ENCODE measurements at regions not wholly inside any gene's neighbourhood (a gene's known extent, or its start where the extent isn't known, plus 50 kb on each side); places are given as distances from the start of the nearest gene placed in this dataset.
"Not testable (repeated sequence)": the region's sequence is repeated elsewhere in the genome, so short reads cannot be mapped to it uniquely, and the experiment has no call there.

DNA sequence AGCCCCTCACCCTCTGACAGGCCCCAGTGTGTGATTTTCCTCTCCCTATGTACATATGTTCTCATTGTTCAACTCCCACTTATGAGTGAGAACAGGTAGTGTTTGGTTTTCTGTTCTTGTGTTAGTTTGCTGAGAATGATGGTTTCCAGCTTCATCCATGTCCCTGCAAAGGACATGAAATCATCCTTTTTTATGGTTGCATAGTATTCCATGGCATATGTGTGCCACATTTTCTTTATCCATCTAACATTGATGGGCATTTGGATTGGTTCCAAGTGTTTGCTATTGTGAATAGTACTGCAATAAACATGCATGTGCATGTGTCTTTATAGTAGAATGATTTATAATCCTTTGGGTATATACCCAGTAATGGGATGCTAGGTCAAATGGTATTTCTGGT is 223.7 kb upstream of the VLDLR start:
- DNase-seq = not testable (repeated sequence)

DNA sequence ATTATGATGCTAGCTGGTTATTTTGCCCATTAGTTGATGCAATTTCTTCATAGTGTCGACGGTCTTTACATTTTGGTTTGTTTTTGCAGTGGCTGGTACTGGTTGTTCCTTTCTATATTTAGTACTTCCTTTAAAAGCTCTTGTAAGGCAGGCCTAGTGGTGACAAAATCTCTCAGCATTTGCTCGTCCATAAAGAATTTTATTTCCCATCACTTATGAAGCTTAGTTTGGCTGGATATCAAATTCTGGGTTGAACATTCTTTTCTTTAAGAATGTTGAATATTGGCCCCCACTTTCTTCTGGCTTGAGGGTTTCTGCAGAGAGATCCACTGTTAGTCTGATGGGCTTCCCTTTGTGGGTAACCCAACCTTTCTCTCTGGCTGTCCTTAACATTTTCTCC is 219.8 kb upstream of the VLDLR start:
- DNase-seq = not testable (repeated sequence)

DNA sequence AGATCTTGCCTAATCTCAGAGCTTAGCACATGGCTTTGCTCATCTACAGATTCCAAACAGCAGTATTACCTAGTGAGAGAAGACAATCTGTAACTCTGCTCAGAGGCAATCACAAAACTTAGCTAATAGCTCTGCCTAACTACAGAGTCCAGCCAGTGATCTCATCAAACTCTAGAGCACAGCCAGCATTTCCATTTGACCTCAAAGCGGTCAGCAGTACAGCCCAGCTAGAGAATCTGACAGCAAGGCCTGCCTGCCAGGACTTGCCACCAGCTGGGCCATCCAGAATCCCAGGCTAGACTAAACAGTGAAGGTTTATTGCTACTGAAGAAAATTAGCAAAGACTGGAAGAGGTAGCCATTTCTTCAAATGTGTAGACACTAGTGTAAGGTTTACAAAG is 217.9 kb upstream of the VLDLR start:
- no peak for DNase-seq

GRCh38 chr9:2406252-2406651 is 215.3 kb upstream of the VLDLR start:
- no peak for DNase-seq

- no peak for DNase-seq
Observed at GRCh38 chr9:2407450-2407849, 214.1 kb upstream of the VLDLR start.

GRCh38 chr9:2411459-2412215 is 209.9 kb upstream of the VLDLR start:
- DNase-seq = no peak

DNA sequence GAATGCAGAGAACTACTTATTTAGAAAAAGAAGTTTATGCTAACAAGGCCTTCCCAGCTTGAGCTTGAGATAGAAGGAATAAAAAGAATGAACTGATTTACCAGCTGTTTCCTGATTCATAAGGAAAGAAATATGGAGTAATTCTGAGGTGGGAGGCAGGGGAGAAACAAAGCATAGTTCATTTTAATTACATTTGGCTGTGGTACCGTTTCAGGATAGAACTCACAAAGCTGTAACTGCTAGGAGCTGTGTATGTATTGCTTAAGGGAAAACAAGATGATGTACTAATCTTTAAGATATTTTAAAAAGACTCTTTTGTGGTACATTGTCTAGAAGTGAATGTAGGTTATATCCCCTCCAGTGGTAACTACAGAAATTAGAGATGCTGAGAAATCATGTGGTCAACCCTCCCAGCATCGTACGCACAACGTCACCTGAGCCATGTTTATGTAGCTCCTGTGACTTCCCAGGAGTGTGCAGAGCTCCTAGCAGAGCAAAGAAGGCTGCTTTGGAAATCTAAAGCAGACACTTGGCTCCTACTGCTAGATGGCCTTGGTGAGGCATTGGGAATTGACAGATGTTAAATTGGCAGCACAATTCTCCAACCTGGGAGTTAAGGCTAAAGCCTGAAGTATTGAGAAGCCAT is 208.3 kb upstream of the VLDLR start:
- DNase-seq = no peak

DNA sequence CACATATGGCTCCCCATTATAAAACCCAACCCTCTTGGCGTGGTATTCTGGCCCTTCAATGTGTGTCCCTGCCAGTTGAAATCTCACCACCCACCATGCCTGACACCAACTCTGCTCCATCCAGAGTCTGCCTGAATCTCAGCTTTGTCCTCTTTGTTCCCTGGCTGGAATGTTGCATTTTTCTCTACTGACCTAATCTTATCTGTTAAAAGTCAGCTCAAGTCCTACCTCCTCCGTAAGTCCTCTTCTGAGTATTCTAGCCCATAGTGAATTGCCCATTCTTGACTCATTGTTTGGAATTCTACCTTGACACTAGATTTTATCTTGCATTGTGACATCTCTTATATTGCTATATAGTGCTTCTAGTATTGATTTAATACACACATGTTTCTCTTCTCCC is 207.1 kb upstream of the VLDLR start:
- no peak for DNase-seq

- no peak for DNase-seq
Observed at GRCh38 chr9:2415326-2415725, 206.3 kb upstream of the VLDLR start.

DNA sequence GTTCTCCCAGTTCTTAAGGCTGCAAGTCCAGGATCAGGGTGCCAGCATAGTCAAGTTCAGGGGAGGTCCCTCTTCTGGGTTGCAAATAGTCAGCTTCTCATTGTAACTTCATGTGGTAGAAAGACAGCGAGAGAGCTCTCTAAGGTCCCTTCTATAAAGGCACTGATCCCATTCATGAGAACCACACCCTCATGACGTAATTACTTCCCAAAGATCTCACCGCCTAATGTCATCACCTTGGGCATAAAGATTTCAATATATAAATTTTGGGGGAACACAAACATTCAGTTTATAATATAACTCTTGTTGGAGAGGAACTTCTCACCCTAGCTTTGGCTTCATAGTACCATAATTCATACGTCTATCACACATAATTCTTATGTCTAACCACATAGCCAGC is 203.9 kb upstream of the VLDLR start:
- DNase-seq = no peak

DNA sequence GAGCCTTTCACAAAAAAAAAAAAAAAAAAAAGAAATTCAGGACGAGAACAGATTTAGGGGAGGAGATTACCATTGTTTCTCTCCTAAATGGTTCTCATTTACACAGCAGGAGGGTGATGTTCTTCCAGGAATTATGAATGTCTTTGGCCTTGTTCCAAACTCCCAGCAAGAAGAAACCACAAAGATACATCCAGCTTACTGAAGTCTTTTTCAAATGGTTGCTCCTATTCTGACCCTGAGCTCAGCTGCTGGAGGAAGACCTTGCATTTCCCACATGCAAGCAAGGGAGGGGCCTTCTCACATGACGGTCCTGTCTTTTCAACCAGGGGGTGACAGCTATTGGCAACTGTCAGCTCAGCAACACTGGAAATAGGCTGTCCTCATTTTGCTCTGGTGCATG is 203.0 kb upstream of the VLDLR start:
- no peak for DNase-seq

- no peak for DNase-seq
Observed at GRCh38 chr9:2419347-2419746, 202.2 kb upstream of the VLDLR start.

GRCh38 chr9:2420543-2420942 is 201.0 kb upstream of the VLDLR start:
- DNase-seq = no peak

- DNase-seq = no peak
Observed at GRCh38 chr9:2424619-2425033, 197.0 kb upstream of the VLDLR start.

- DNase-seq = no peak
Observed at GRCh38 chr9:2425676-2426075, 195.9 kb upstream of the VLDLR start.

DNA sequence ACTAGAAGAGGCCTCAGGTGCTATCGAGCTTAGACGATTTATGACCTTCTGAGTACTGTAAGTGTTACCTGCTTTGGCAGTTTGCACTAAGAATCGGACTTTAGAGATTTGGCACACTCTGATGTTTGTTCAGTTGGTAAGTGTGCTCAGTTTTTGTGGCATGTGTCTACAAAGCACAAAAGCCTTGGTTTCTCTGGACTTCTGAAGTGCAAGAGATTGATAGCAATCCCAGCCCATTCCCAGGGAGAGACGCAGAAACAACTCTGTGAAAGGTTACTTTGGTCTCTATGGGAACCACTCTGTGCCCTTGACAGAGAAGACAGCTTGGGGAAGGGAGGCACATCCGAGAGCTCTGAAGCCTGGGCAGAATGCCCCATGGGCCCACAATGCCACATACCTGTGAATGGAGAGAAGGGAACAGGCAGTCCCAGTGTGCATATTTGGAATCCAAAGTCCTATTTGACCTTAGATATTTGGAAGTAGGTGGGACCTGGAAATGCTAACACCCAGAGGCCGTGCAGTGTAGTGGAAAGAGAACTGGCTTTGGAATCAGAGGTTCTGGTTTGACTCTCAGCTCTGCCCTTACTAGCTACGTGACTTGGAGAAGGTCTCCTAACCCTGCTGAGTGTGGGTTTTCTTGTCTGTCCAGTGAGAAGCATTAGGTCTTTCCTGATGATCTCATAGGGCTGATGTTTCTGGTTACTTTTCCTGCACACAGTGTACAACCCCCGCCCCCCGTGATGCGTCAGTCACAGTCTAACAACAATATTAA is 194.3 kb upstream of the VLDLR start:
- no peak for DNase-seq

DNA sequence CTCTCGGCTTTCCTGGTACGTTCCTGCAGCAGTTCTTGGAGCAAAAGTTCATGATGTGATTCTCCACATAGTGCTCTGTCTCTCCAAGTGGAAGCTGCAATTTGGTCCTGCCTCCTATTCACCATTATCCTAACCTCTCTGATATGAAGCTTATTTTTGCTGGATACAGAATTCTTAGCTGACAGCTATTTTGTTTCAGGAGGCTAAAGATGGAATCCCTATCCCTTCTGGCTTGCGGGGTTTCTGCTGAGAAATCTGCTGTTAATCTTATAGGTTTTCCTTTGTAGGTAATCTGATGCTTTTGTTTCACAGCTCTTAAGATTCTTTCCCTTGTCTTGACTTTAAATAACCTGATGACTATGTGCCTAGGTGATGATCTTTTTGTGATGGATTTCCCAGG is 181.6 kb upstream of the VLDLR start:
- no peak for DNase-seq

GRCh38 chr9:2443933-2444332 is 177.7 kb upstream of the VLDLR start:
- DNase-seq = not testable (repeated sequence)

GRCh38 chr9:2448193-2448738 is 173.3 kb upstream of the VLDLR start:
- DNase-seq = no peak

DNA sequence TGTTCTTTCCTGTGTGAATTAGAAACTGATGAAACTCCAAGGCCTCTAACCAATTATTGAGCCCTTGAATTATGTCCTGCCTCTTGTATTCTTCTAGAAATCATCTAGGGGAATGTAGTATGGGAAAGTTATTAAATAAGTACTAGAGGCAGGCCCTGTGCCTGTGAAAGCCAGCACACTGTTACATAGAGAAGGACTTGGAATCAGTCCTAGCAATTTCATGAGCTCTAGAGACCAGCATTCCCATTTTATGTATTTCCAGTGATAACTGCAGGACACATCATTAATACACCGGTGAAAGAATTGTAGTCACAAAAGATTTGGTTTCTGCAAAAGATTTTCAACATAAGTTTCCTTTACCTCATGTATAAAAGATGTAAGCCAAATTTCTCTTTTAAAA is 168.5 kb upstream of the VLDLR start:
- DNase-seq = no peak

DNA sequence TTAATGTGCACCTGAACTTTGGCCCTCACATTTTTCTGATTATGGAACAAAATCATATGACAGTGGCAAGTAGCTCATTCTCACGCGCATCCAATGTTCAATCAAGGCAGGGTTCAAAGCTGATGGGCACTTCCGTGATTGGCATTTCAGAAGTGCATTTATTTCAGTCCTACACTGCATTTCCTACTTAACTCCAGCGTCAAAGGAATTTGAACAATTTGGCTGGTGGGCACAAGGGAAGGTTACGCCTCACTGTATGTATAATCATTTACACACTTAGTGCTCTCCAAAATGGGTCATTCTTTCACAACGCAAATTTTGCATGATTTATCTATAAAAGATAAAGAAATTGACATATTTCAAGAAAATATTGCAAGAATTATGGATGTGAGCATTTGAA is 167.9 kb upstream of the VLDLR start:
- no peak for DNase-seq

DNA sequence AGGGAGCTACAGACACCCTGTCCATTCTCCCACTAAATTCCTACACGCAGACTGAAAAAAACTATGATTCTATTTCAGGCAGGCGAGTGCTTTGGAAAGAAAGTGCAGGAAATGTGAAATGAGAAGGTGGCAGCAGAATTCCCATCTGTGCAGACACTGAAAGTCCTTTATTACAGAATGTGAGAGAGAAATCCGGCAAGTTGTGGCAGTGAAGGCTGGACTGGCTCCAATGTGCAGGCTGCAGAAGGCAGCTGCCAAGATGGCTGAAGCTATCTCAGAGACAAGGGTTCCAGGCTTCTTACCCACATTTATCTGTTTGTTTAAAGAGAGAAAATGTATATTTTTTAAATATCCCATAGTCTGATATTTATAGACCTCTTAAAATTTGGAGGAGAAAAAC is 161.8 kb upstream of the VLDLR start:
- no peak for DNase-seq

DNA sequence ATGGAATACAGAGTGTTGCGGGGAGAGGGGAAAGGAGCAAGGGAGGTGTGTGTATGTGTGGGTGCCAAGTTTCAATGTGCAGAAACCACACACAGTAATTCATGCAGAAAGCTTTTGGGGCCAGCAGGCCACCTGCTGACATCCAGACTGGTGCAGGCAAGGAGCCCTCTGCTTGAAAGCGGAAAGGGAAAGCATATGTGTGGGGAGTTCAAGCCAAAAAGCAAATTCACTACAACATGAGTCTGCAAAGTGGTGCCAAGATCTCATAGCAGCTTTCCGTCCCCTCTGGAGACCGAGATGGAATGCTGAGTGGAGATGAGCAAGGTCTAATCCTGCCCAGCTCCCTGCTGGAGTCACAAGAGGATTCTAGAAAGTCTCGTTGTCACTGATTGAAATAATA is 159.7 kb upstream of the VLDLR start:
- no peak for DNase-seq

- DNase-seq = no peak
Observed at GRCh38 chr9:2464624-2465023, 157.0 kb upstream of the VLDLR start.

All from CD4-positive, alpha-beta T cell treated with Interleukin-4 for 4 hours (primary cell).